CD4-positive, alpha-beta memory T cell (primary cell): ENCODE measurements at regions not wholly inside any gene's neighbourhood (a gene's known extent, or its start where the extent isn't known, plus 50 kb on each side); places are given as distances from the start of the nearest gene placed in this dataset.

Source experiments
- CTCF ChIA-PET: fragments of 350-600 bp; sonication (Branson Sonifier 250); formaldehyde crosslinking; loops from one replicate; lab custom pipeline; 2021; ENCODE audit warnings: inconsistent platforms; ENCODE audit not compliant: partially characterized antibody; lab: Charles Lee
- POLR2A ChIA-PET: fragments of 350-600 bp; sonication (Branson Sonifier 250); formaldehyde crosslinking; loops from one replicate; lab custom pipeline; 2021; ENCODE audit not compliant: partially characterized antibody; lab: Charles Lee
- DNase-seq, 5 donors: peaks; one replicate each; pipeline versions ENCODE4 v3.0.0 to v3.0.0-alpha.2; 2020 to 2022; ENCODE audit warnings: mixed read lengths in 1 of 5
- H3K27ac ChIP-seq: one replicate; pipeline ENCODE4 v1.7.0; 2013; ENCODE audit warnings: low read depth, low read length
- H3K27me3 ChIP-seq: 2 replicates; pipeline ENCODE4 v1.7.0; 2013; ENCODE audit warnings: mild to moderate bottlenecking, low read length, moderate library complexity; ENCODE audit not compliant: insufficient read depth
- H3K36me3 ChIP-seq: 2 replicates; pipeline ENCODE4 v1.7.0; 2013; ENCODE audit warnings: mild to moderate bottlenecking, low read length, moderate library complexity; ENCODE audit not compliant: insufficient read depth
- H3K4me1 ChIP-seq: 2 replicates; pipeline ENCODE4 v1.7.0; 2013; ENCODE audit warnings: mild to moderate bottlenecking, low read length, moderate library complexity; ENCODE audit not compliant: insufficient read depth
- H3K4me3 ChIP-seq, 2 donors: one replicate each; pipeline ENCODE4 v1.7.0; 2013; ENCODE audit warnings: low read length in 2 of 2, mild to moderate bottlenecking in 1 of 2
- H3K9me3 ChIP-seq, 2 donors: one replicate each; pipeline ENCODE4 v1.7.0; 2013; ENCODE audit warnings: low read length in 2 of 2, control low read depth in 1 of 2; ENCODE audit not compliant: control insufficient read depth in 1 of 2
- H3K27ac Mint-ChIP-seq, 7 donors: one replicate each; pipeline ENCODE4 v1.8.0; 2020 to 2021; ENCODE audit warnings: mixed read lengths in 7 of 7, mild to moderate bottlenecking in 6 of 7, inconsistent platforms in 3 of 7, moderate library complexity in 3 of 7
- H3K27me3 Mint-ChIP-seq, 2 donors: one replicate each; pipeline ENCODE4 v1.8.0; 2020 to 2021; ENCODE audit warnings: mixed read lengths in 2 of 2
- H3K36me3 Mint-ChIP-seq, 2 donors: one replicate each; pipeline ENCODE4 v1.8.0; 2020 to 2021; ENCODE audit warnings: mixed read lengths in 2 of 2, inconsistent platforms in 1 of 2, mild to moderate bottlenecking in 1 of 2
- H3K4me1 Mint-ChIP-seq, 4 donors: one replicate each; pipeline ENCODE4 v1.8.0; 2020 to 2021; ENCODE audit warnings: mixed read lengths in 4 of 4, mild to moderate bottlenecking in 1 of 4
- H3K4me3 Mint-ChIP-seq, 8 donors: one replicate each; pipeline ENCODE4 v1.8.0; 2020 to 2021; ENCODE audit warnings: mixed read lengths in 8 of 8, mild to moderate bottlenecking in 7 of 8, moderate library complexity in 6 of 8, inconsistent platforms in 3 of 8
- H3K9me3 Mint-ChIP-seq, 8 donors: one replicate each; pipeline ENCODE4 v1.8.0; 2020 to 2021; ENCODE audit warnings: mixed read lengths in 8 of 8, mild to moderate bottlenecking in 5 of 8, inconsistent platforms in 3 of 8, moderate library complexity in 1 of 8
- intact Hi-C: fragments of 100-400 bp; cut with micrococcal nuclease; formaldehyde crosslinking; loops from one replicate; pipeline ENCODE4 v1.15.1; 2023

GRCh38 chr2:145599756-145600155 lies 1079.8 kb upstream of the ZEB2 start:
- H3K4me3 ChIP-seq = no peak overlapping the region
- H3K4me1 Mint-ChIP-seq = no peaks in the 10 kb centered on the region
- no peak overlapping the region for H3K27ac Mint-ChIP-seq

GRCh38 chr2:145598434-145598833 lies 1078.5 kb upstream of the ZEB2 start:
- intact Hi-C loops = no loop called here
- no peak overlapping the region for H3K4me3 Mint-ChIP-seq
- H3K36me3 Mint-ChIP-seq = no peaks in the 10 kb centered on the region
- Histone ChIP-seq H3K27ac (no peak overlapping the region), H3K4me1 (no peaks in the 10 kb centered on the region), H3K27me3 (no peaks in the 10 kb centered on the region), H3K36me3 (no peaks in the 10 kb centered on the region), H3K9me3 (no peaks in the 10 kb centered on the region), H3K4me3 (no peak overlapping the region)
- no peak for DNase-seq
- peaks cover 0 to 3% (median 0%) of the 10 kb centered on the region in 8 donors for H3K9me3 Mint-ChIP-seq
- ChIA-PET CTCF (no interaction called here), POLR2A (no interaction called here)
- H3K27ac Mint-ChIP-seq = no peak overlapping the region
- H3K27me3 Mint-ChIP-seq = no peaks in the 10 kb centered on the region
- H3K4me1 Mint-ChIP-seq = no peaks in the 10 kb centered on the region

More at GRCh38 chr2:145599756-145600155, 1079.8 kb upstream of the ZEB2 start:
- DNase-seq = no peak
- Mint-ChIP-seq H3K9me3 (peaks cover 0 to 4% (median 2%) of the 10 kb centered on the region in 8 donors), H3K4me3 (no peak overlapping the region), H3K36me3 (no peaks in the 10 kb centered on the region), H3K27me3 (no peaks in the 10 kb centered on the region)
- POLR2A ChIA-PET = no interaction called here
- Histone ChIP-seq H3K27ac (no peak overlapping the region), H3K9me3 (no peaks in the 10 kb centered on the region), H3K4me1 (no peaks in the 10 kb centered on the region), H3K27me3 (no peaks in the 10 kb centered on the region), H3K36me3 (no peaks in the 10 kb centered on the region)
- CTCF ChIA-PET = no interaction called here
- intact Hi-C loops = no loop called here

- Mint-ChIP-seq H3K9me3 (peaks cover 0 to under 1% (median 0%) of the 10 kb centered on the region in 8 donors), H3K4me1 (no peaks in the 10 kb centered on the region), H3K27ac (no peak overlapping the region), H3K4me3 (no peak overlapping the region), H3K27me3 (no peaks in the 10 kb centered on the region), H3K36me3 (no peaks in the 10 kb centered on the region)
- POLR2A ChIA-PET = no interaction called here
- H3K9me3 ChIP-seq = no peaks in the 10 kb centered on the region
- no peaks in the 10 kb centered on the region for H3K4me1 ChIP-seq
- no peak overlapping the region for H3K27ac ChIP-seq
- H3K36me3 ChIP-seq = no peaks in the 10 kb centered on the region
- intact Hi-C loops = no loop called here
- H3K4me3 ChIP-seq = no peak overlapping the region
- CTCF ChIA-PET = no interaction called here
- H3K27me3 ChIP-seq = no peaks in the 10 kb centered on the region
- no peak for DNase-seq
Observed at GRCh38 chr2:145597809-145598208, 1077.9 kb upstream of the ZEB2 start.

- H3K4me3 ChIP-seq = no peak overlapping the region
- H3K9me3 ChIP-seq = no peaks in the 10 kb centered on the region
- ChIA-PET POLR2A (no interaction called here), CTCF (no interaction called here)
- H3K9me3 Mint-ChIP-seq = no peaks in the 10 kb centered on the region
- no peaks in the 10 kb centered on the region for H3K27me3 Mint-ChIP-seq
- DNase-seq = no peak
- H3K27me3 ChIP-seq = no peaks in the 10 kb centered on the region
- H3K4me3 Mint-ChIP-seq = no peak overlapping the region
- no peaks in the 10 kb centered on the region for H3K36me3 ChIP-seq
- intact Hi-C loops = no loop called here
- H3K4me1 Mint-ChIP-seq = no peaks in the 10 kb centered on the region
- no peaks in the 10 kb centered on the region for H3K36me3 Mint-ChIP-seq
- H3K4me1 ChIP-seq = no peaks in the 10 kb centered on the region
- H3K27ac Mint-ChIP-seq = no peak overlapping the region
- H3K27ac ChIP-seq = no peak overlapping the region
Observed at GRCh38 chr2:145597006-145597405, 1077.1 kb upstream of the ZEB2 start.

- intact Hi-C loops = no loop called here
- ChIA-PET POLR2A (no interaction called here), CTCF (no interaction called here)
- Histone ChIP-seq H3K36me3 (no peaks in the 10 kb centered on the region), H3K4me1 (no peaks in the 10 kb centered on the region), H3K27ac (no peak overlapping the region), H3K9me3 (no peaks in the 10 kb centered on the region), H3K27me3 (no peaks in the 10 kb centered on the region), H3K4me3 (no peak overlapping the region)
- H3K4me3 Mint-ChIP-seq = no peak overlapping the region
- peaks cover 0 to 2% (median 0%) of the 10 kb centered on the region in 8 donors for H3K9me3 Mint-ChIP-seq
- DNase-seq = no peak
- H3K27ac Mint-ChIP-seq = no peak overlapping the region
- no peaks in the 10 kb centered on the region for H3K4me1 Mint-ChIP-seq
- no peaks in the 10 kb centered on the region for H3K36me3 Mint-ChIP-seq
- H3K27me3 Mint-ChIP-seq = no peaks in the 10 kb centered on the region
Observed at GRCh38 chr2:145596416-145596815, 1076.5 kb upstream of the ZEB2 start.

GRCh38 chr2:145595296-145595695 lies 1075.4 kb upstream of the ZEB2 start:
- H3K27me3 ChIP-seq = no peaks in the 10 kb centered on the region
- Mint-ChIP-seq H3K36me3 (no peaks in the 10 kb centered on the region), H3K27me3 (no peaks in the 10 kb centered on the region), H3K4me1 (no peaks in the 10 kb centered on the region), H3K27ac (no peak overlapping the region), H3K4me3 (no peak overlapping the region), H3K9me3 (peaks cover 0 to 5% (median 0%) of the 10 kb centered on the region in 8 donors)
- POLR2A ChIA-PET = no interaction called here
- no peak overlapping the region for H3K4me3 ChIP-seq
- no peaks in the 10 kb centered on the region for H3K4me1 ChIP-seq
- H3K27ac ChIP-seq = no peak overlapping the region
- no peak for DNase-seq
- CTCF ChIA-PET = no interaction called here
- H3K9me3 ChIP-seq = no peaks in the 10 kb centered on the region
- H3K36me3 ChIP-seq = no peaks in the 10 kb centered on the region
- intact Hi-C loops = no loop called here

GRCh38 chr2:145593991-145594614 lies 1074.2 kb upstream of the ZEB2 start:
- peaks cover 0 to 8% (median 0%) of the 10 kb centered on the region in 8 donors for H3K9me3 Mint-ChIP-seq
- H3K9me3 ChIP-seq = no peaks in the 10 kb centered on the region
- no peak overlapping the region for H3K27ac Mint-ChIP-seq
- H3K4me1 Mint-ChIP-seq = no peaks in the 10 kb centered on the region
- no peaks in the 10 kb centered on the region for H3K27me3 Mint-ChIP-seq
- no peaks in the 10 kb centered on the region for H3K36me3 Mint-ChIP-seq
- CTCF ChIA-PET = no interaction called here
- H3K27me3 ChIP-seq = no peaks in the 10 kb centered on the region
- H3K4me3 ChIP-seq = no peak overlapping the region
- POLR2A ChIA-PET = no interaction called here
- no peak overlapping the region for H3K4me3 Mint-ChIP-seq
- no peaks in the 10 kb centered on the region for H3K4me1 ChIP-seq
- intact Hi-C loops = no loop called here
- H3K27ac ChIP-seq = no peak overlapping the region
- no peak for DNase-seq
- no peaks in the 10 kb centered on the region for H3K36me3 ChIP-seq

- Mint-ChIP-seq H3K4me3 (no peak overlapping the region), H3K9me3 (peaks cover 0 to 8% (median 0%) of the 10 kb centered on the region in 8 donors), H3K36me3 (no peaks in the 10 kb centered on the region), H3K27ac (no peak overlapping the region), H3K4me1 (no peaks in the 10 kb centered on the region), H3K27me3 (no peaks in the 10 kb centered on the region)
- Histone ChIP-seq H3K27me3 (no peaks in the 10 kb centered on the region), H3K27ac (no peak overlapping the region), H3K4me3 (no peak overlapping the region), H3K4me1 (no peaks in the 10 kb centered on the region), H3K36me3 (no peaks in the 10 kb centered on the region), H3K9me3 (no peaks in the 10 kb centered on the region)
- no peak for DNase-seq
- POLR2A ChIA-PET = no interaction called here
- CTCF ChIA-PET = no interaction called here
- intact Hi-C loops = no loop called here
Observed at GRCh38 chr2:145593280-145593679, 1073.4 kb upstream of the ZEB2 start.
